HG02759 (cell line): ENCODE measurements at regions not wholly inside any gene's neighbourhood (a gene's known extent, or its start where the extent isn't known, plus 50 kb on each side); places are given as distances from the start of the nearest gene placed in this dataset.

Experiments
- ATAC-seq: cut with Tn5 transposase; IDR thresholded peaks from one replicate; pipeline ENCODE4 v1.9.1; 2021; ENCODE audit warnings: mild to moderate bottlenecking, moderate library complexity; ENCODE audit not compliant: unreplicated experiment

GRCh38 chr11:110986016-110986415, 259.5 kb upstream of the POU2AF2 start:
- no peak for ATAC-seq

- no peak for ATAC-seq
Observed at GRCh38 chr11:110985547-110985946, 260.0 kb upstream of the POU2AF2 start.

DNA sequence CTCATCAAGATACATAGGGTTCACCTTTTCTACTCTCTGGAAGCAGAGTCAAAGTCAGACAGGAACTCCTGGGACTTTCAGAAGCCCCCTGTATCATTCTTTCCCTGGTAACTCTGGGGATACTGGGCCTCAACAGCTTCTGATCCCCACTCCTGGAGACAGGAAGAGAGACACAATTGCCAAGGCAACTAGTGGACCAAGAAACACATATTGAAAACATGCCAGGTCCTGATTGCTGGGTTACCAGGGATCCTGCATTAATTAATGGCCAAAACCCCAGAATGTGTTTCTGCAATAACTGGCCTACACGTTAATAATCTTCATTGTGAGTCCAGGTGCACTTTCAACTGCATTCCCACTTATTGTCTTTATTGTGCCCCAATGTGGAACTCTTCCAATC, 260.8 kb upstream of the POU2AF2 start:
- no peak for ATAC-seq

DNA sequence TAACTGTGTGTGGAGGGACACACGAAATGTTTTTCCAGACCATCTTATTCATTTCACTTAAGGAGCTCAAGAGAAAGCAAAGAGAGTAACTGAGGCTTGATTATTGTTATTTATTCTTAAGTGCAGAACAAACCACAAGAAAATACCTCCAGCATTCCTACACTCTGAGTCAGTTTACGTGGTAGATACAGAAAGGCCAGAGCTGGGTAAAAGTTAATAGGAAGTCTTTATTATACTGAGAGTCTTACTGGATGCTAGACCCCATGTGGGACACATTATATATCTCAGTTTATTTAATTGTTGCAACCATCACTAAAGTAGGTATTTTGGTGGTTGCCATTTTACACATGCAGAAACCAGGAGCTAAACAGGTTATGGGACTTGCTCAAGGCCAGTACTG, 261.4 kb upstream of the POU2AF2 start:
- ATAC-seq = no peak

DNA sequence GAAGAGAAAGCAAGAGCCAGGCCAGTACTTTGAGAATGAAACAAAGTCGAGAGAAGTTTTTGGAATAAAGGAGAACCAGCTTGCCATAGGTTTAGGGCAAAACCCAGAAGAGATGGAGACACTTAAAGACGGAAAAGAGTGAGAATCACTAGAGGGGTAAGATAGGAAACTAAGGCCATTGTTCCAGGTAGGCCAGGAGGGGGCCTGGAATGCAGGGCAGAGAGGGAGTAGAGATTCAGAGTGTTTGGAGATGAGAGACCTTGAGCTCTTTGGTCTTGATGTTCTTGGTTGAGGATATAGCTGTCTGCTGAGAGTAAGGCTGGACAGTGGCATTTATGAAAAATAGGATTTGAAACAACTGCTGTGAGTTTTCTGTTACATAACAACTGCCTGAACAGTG, 263.3 kb upstream of the POU2AF2 start:
- no peak for ATAC-seq

GRCh38 chr11:110979696-110980095, 265.8 kb upstream of the POU2AF2 start:
- ATAC-seq = no peak

- ATAC-seq = no peak
Observed at GRCh38 chr11:110977661-110978060, 265.4 kb upstream of the ARHGAP20 start.

DNA sequence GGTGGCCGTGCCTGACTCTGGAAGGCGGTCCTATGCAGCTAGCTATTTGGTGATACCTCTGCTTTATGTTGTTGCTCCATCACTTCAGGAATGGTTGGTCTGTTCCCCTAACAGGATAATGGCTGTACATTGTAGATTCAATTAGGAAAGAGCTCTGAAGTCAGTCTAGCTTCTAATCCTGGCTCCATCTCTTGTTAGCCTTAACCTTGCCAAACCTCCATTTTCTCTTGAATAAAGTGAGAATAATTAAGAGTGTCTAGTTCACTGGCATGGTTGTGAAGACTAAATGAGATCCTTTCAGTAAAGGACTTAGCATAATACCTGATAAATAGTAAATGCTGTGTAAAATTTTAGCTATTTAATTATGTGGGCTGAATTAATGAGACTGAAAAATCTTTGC, 262.5 kb upstream of the ARHGAP20 start:
- ATAC-seq = no peak

DNA sequence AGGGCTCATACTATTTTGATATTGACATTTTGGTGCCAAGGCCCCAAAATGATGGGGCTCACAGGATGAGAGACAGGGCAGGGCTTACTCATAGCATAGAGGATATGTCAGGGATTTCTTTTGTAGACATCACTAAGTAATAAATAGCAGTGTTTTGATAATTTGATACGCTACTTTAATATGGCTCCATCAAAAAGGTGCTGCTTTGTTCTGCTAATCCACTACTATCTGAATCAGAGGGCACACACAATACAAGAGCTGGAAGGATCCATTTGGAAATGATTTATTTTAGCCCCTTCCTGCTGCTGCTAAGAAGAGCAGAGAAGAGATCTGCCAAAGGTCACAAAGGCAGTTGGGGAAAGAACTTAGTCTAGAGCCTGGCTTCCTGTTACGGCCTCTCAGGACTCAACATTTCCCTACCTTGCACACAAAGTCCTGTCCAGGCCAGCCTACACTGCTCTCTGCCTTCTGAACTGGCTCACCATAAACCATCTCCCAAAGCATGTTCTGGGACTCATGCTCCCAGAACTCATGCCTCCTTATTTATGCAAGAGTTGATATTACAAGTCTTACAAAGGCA, 261.3 kb upstream of the ARHGAP20 start:
- no peak for ATAC-seq

- no peak for ATAC-seq
Observed at GRCh38 chr11:110972640-110973039, 260.4 kb upstream of the ARHGAP20 start.

- no peak for ATAC-seq
Observed at GRCh38 chr11:110972106-110972505, 259.9 kb upstream of the ARHGAP20 start.

- no peak for ATAC-seq
Observed at GRCh38 chr11:110971140-110971539, 258.9 kb upstream of the ARHGAP20 start.

DNA sequence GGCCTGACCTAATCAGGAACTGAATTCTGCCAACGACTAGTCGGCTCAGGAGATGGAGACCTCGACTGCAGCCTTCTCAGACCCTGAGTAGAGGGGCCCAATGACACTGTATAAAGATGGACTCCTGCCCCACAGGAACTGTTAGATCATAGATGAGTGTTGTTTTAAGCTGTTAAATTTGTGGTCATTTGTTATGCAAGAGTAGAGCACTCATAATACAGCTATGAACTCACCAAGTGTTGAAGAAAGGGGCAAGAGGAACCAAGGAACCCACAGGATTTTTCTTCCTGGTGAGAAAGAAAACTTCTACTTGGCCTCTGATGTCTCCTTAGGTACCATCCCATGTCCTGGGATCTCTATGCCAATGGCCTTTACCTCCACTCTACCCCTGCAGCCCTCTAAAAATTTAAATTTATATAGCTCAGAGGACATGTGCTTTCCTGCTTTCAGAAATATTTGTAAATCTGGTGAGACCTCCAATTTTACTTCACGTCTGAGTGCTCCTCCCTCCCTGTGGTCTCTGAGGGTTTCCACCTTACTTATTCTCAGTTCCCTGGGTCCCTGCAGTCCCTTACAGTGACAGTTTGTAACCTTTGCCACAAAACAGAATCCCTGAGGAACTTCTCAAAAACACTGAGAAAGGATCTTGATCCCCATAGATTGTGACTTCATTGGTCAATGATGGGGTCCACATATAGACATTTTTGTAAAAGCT, 256.3 kb upstream of the ARHGAP20 start:
- ATAC-seq = no peak

GRCh38 chr11:110966131-110966530, 253.9 kb upstream of the ARHGAP20 start:
- ATAC-seq = no peak

DNA sequence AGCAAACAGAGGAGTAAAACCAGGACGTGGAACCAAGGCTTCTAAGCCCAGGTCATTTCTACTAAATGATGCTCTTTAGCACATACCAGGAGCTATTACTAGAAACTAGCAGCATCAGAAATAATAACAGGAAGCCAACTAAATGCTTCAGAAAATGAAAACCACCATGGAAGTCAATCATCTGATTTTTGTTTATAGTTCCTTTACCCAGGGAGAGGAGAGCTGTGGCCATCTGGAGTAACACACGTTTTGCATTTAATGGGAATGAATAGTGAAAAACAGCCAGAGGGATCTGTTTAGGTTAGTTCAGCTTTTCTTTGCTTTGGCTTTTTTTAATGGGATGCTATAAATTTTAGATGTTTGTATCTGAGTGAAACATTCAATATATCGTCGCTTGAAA, 250.7 kb upstream of the ARHGAP20 start:
- ATAC-seq = no peak

GRCh38 chr11:110960167-110960566, 247.9 kb upstream of the ARHGAP20 start:
- ATAC-seq = no peak

- ATAC-seq = no peak
Observed at GRCh38 chr11:110958216-110958615, 246.0 kb upstream of the ARHGAP20 start.

DNA sequence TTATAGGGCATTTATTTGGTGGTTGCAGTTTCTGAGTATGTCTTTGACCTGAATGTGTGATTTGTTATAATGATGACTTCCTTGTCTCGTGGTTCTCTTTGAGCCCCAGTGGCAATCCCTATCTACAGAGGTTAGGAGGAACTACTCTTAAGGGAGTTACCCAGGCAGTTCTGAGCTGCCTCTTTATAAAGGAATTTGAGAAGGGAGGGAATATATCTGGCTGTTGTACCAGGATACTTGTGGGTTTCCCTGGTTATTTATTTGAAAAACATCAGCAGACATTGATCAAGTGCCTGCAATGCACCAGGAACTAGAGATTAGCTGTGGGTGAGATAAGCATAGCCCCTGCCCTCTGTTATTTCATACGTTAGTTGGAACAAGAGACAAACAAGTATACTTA, 243.5 kb upstream of the ARHGAP20 start:
- no peak for ATAC-seq

GRCh38 chr11:110951950-110952503, 239.8 kb upstream of the ARHGAP20 start:
- ATAC-seq = no peak

GRCh38 chr11:110951037-110951949, 239.1 kb upstream of the ARHGAP20 start:
- ATAC-seq = no peak

DNA sequence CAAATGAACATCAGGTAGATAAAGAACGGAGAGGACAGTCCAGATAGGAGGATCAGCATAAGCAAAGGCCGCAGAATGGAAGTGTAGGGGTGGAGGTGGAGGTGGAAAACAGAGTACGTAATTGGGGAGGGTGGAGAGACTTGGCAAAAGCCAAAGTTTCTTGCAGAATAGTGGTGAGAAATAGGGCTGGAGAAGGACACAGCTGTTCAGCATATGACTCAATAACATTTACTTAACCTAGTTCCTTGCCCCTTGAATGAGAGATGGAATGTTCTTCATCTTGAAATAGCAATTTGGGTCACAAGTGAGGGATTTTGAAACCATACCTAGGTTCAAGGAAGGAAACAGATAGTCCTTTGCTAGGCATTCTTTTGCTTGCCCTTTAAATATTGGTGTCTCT, 235.9 kb upstream of the ARHGAP20 start:
- no peak for ATAC-seq

GRCh38 chr11:110947096-110947495, 234.9 kb upstream of the ARHGAP20 start:
- ATAC-seq = no peak
